OCI-M2 (cell line): ENCODE measurements at regions not wholly inside any gene's neighbourhood (a gene's known extent, or its start where the extent isn't known, plus 50 kb on each side); places are given as distances from the start of the nearest gene placed in this dataset.

Experiments
- DNase-seq: peaks from one replicate; lab custom pipeline; 2025; ENCODE audit not compliant: unreplicated experiment; lab: John Stamatoyannopoulos, UW

GRCh38 chr4:23207059-23207458, 514.3 kb downstream of the GBA3 start:
- no peak for DNase-seq

- DNase-seq = no peak
These were observed 510.0 kb downstream of the GBA3 start for GRCh38 chr4:23202712-23203247.

GRCh38 chr4:23194751-23195150, 502.0 kb downstream of the GBA3 start:
- no peak for DNase-seq

- DNase-seq = no peak
These were observed 481.4 kb downstream of the GBA3 start for GRCh38 chr4:23174179-23174578.

GRCh38 chr4:23171976-23172375, 479.2 kb downstream of the GBA3 start:
- DNase-seq = no peak

- DNase-seq = no peak
These were observed 477.0 kb downstream of the GBA3 start for GRCh38 chr4:23169608-23170311.

GRCh38 chr4:23166919-23167318, 474.2 kb downstream of the GBA3 start:
- no peak for DNase-seq

- DNase-seq = no peak
These were observed 473.7 kb downstream of the GBA3 start for GRCh38 chr4:23166407-23166806.

GRCh38 chr4:23165669-23166068, 472.9 kb downstream of the GBA3 start:
- no peak for DNase-seq

GRCh38 chr4:23163647-23164436, 471.1 kb downstream of the GBA3 start:
- no peak for DNase-seq

GRCh38 chr4:23162275-23162674, 469.5 kb downstream of the GBA3 start:
- no peak for DNase-seq

- DNase-seq = no peak
These were observed 469.1 kb downstream of the GBA3 start for GRCh38 chr4:23161787-23162186.

GRCh38 chr4:23153076-23153475, 460.3 kb downstream of the GBA3 start:
- DNase-seq = no peak

GRCh38 chr4:23149815-23150214, 457.1 kb downstream of the GBA3 start:
- DNase-seq = no peak

GRCh38 chr4:23144707-23145106, 452.0 kb downstream of the GBA3 start:
- DNase-seq = no peak

GRCh38 chr4:23135792-23136645, 443.3 kb downstream of the GBA3 start:
- peak; percentile 1 for DNase-seq

GRCh38 chr4:23134331-23134730, 441.6 kb downstream of the GBA3 start:
- no peak for DNase-seq

- no peak for DNase-seq
These were observed 438.1 kb downstream of the GBA3 start for GRCh38 chr4:23130845-23131244.

- DNase-seq = no peak
These were observed 432.4 kb downstream of the GBA3 start for GRCh38 chr4:23125118-23125517.

GRCh38 chr4:23122666-23123400, 430.1 kb downstream of the GBA3 start:
- DNase-seq = no peak

GRCh38 chr4:23120374-23120773, 427.6 kb downstream of the GBA3 start:
- DNase-seq = no peak
